ENCODE measurements at regions not wholly inside any gene's neighbourhood (a gene's known extent, or its start where the extent isn't known, plus 50 kb on each side); places are given as distances from the start of the nearest gene placed in this dataset.
"Not testable (repeated sequence)": the region's sequence is repeated elsewhere in the genome, so short reads cannot be mapped to it uniquely, and the experiment has no call there.

GRCh38 chr4:33853670-33854069 lies 2390.6 kb downstream of the ARAP2 start:
- H3K36me3 ChIP-seq (ENCODE audit: control insufficient read depth in 1 of 2, insufficient read depth in 2 of 2, low read length in 2 of 2); BruUV-seq (replicated peaks); RAD21 ChIA-PET (ENCODE audit: low non-redundant PET in 1 of 2, low total read pairs in 2 of 2, uncharacterized antibody in 2 of 2, unreplicated experiment in 2 of 2); DNase-seq (ENCODE audit: low read depth, low spot score); H2AFZ ChIP-seq (ENCODE audit: low read depth, low read length, poor library complexity, severe bottlenecking); ATAC-seq; H3K9ac ChIP-seq (ENCODE audit: low read length); CTCF ChIA-PET; H3K4me2 ChIP-seq (ENCODE audit: low read length); H3K4me3 ChIP-seq (replicated peaks in 1 of 2; ENCODE audit: low read depth in 1 of 2, low read length in 2 of 2); H3K9me2 ChIP-seq (ENCODE audit: insufficient read depth); H4K20me1 ChIP-seq (ENCODE audit: insufficient read depth); H3K4me1 ChIP-seq (ENCODE audit: control insufficient read depth in 1 of 2, insufficient read depth in 2 of 2, low read length in 2 of 2); H3K9me3 ChIP-seq (ENCODE audit: control insufficient read depth in 1 of 2, insufficient read depth in 1 of 2, low read depth in 1 of 2, low read length in 2 of 2); H3K27ac ChIP-seq (ENCODE audit: low read depth, low read length); intact Hi-C loops (cut with micrococcal nuclease); POLR2A ChIA-PET; H3K79me2 ChIP-seq (ENCODE audit: insufficient read depth, low read length); H3K27me3 ChIP-seq (ENCODE audit: insufficient read depth, low read length): not testable (repeated sequence)

- Histone ChIP-seq H3K9me3 (ENCODE audit: control insufficient read depth in 1 of 2, insufficient read depth in 1 of 2, low read depth in 1 of 2, low read length in 2 of 2) (no peaks in the 10 kb centered on the region), H3K9ac (ENCODE audit: low read length) (no peak overlapping the region), H3K27me3 (ENCODE audit: insufficient read depth, low read length) (no peaks in the 10 kb centered on the region)
- no peak for TF ChIP-seq EGR1 (IDR thresholded peaks at IDR 0.05; ENCODE audit: low read depth)
- no peak for TF ChIP-seq YY1 (IDR thresholded peaks at IDR 0.05; ENCODE audit: extremely low read depth, insufficient replicate concordance, low read depth, low read length)
- TF ChIP-seq, protein P1, sequence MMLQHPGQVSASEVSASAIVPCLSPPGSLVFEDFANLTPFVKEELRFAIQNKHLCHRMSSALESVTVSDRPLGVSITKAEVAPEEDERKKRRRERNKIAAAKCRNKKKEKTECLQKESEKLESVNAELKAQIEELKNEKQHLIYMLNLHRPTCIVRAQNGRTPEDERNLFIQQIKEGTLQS (IDR thresholded peaks at IDR 0.05) = no peak
- TF ChIP-seq SIN3A (IDR thresholded peaks at IDR 0.05; ENCODE audit: low read depth) = no peak
- TF ChIP-seq JUND (IDR thresholded peaks at IDR 0.05) = no peak
- TF ChIP-seq CBX3 (IDR thresholded peaks at IDR 0.05; ENCODE audit: low read depth) = no peak
- no peak for TF ChIP-seq MAX (IDR thresholded peaks at IDR 0.05)
- TF ChIP-seq EZH2phosphoT487 (IDR thresholded peaks at IDR 0.05; ENCODE audit: borderline replicate concordance) = no peak
- TF ChIP-seq ELF1 (IDR thresholded peaks at IDR 0.05; ENCODE audit: borderline replicate concordance, low read depth) = no peak
- TF ChIP-seq REST (IDR thresholded peaks at IDR 0.05; ENCODE audit: low read depth) = no peak
- TF ChIP-seq ZFX (IDR thresholded peaks at IDR 0.05) = no peak
- TF ChIP-seq ZBTB33 (IDR thresholded peaks at IDR 0.05; ENCODE audit: extremely low read depth, insufficient replicate concordance, low read length) = no peak
- no peak for TF ChIP-seq SP1 (IDR thresholded peaks at IDR 0.05; ENCODE audit: low read depth)
- no peak for TF ChIP-seq TCF7L2 (IDR thresholded peaks at IDR 0.05; ENCODE audit: borderline replicate concordance, extremely low read depth, insufficient read depth, insufficient read length)
These were observed 2379.9 kb downstream of the ARAP2 start for GRCh38 chr4:33864290-33864859.

More at GRCh38 chr4:33864290-33864859, 2379.9 kb downstream of the ARAP2 start:
- Histone ChIP-seq H2AFZ (ENCODE audit: low read depth, low read length, poor library complexity, severe bottlenecking) (no peak overlapping the region), H3K4me3 (replicated peaks in 1 of 2; ENCODE audit: low read depth in 1 of 2, low read length in 2 of 2) (no peak overlapping the region), H3K79me2 (ENCODE audit: insufficient read depth, low read length) (no peaks in the 10 kb centered on the region), H4K20me1 (ENCODE audit: insufficient read depth) (no peaks in the 10 kb centered on the region), H3K36me3 (ENCODE audit: control insufficient read depth in 1 of 2, insufficient read depth in 2 of 2, low read length in 2 of 2) (no peaks in the 10 kb centered on the region), H3K9me2 (ENCODE audit: insufficient read depth) (no peaks in the 10 kb centered on the region), H3K4me1 (ENCODE audit: control insufficient read depth in 1 of 2, insufficient read depth in 2 of 2, low read length in 2 of 2) (no peaks in the 10 kb centered on the region), H3K4me2 (ENCODE audit: low read length) (no peak overlapping the region), H3K27ac (ENCODE audit: low read depth, low read length) (no peak overlapping the region)
- no TSS peak for BruUV-seq (replicated peaks)
- RAD21 ChIA-PET (ENCODE audit: low non-redundant PET in 1 of 2, low total read pairs in 2 of 2, uncharacterized antibody in 2 of 2, unreplicated experiment in 2 of 2) = no interaction called here
- POLR2A ChIA-PET = no interaction called here
- CTCF ChIA-PET = no interaction called here
- intact Hi-C loops (cut with micrococcal nuclease) = no loop called here
- no peak for ATAC-seq
- no peak for DNase-seq (ENCODE audit: low read depth, low spot score)

All from HCT116 (cell line).